WERI-Rb-1 (cell line): ENCODE measurements at regions not wholly inside any gene's neighbourhood (a gene's known extent, or its start where the extent isn't known, plus 50 kb on each side); places are given as distances from the start of the nearest gene placed in this dataset.

Source experiments
- DNase-seq: peaks from one replicate; pipeline ENCODE4 v3.0.0-alpha.2; 2020
- H3K27ac ChIP-seq: fragments of 250-450 bp; sonication (Bioruptor Pico); 2 replicates; pipeline ENCODE4 v1.5.1; 2020; ENCODE audit warnings: mild to moderate bottlenecking, moderate library complexity
- H3K27me3 ChIP-seq: fragments of 250-450 bp; sonication (Bioruptor Pico); 2 replicates; pipeline ENCODE4 v1.5.1; 2021; ENCODE audit warnings: mild to moderate bottlenecking, low read depth, moderate library complexity; ENCODE audit not compliant: insufficient read depth, severe bottlenecking
- H3K36me3 ChIP-seq: fragments of 250-450 bp; sonication (Bioruptor Pico); 2 replicates; pipeline ENCODE4 v1.5.1; 2020; ENCODE audit warnings: mild to moderate bottlenecking, moderate library complexity
- H3K4me3 ChIP-seq: 2 replicates; pipeline ENCODE4 v1.5.1; 2011; ENCODE audit warnings: low read depth, mild to moderate bottlenecking, control low read depth, low read length
- H3K9me3 ChIP-seq: fragments of 250-450 bp; sonication (Bioruptor Pico); 2 replicates; pipeline ENCODE4 v1.5.1; 2021; ENCODE audit warnings: mild to moderate bottlenecking, moderate library complexity; ENCODE audit not compliant: severe bottlenecking
- CTCF ChIP-seq: IDR thresholded peaks from 2 replicates; pipeline ENCODE4 v1.5.1; 2011; ENCODE audit warnings: low read depth, mild to moderate bottlenecking, control low read depth, inconsistent platforms, low read length

DNA sequence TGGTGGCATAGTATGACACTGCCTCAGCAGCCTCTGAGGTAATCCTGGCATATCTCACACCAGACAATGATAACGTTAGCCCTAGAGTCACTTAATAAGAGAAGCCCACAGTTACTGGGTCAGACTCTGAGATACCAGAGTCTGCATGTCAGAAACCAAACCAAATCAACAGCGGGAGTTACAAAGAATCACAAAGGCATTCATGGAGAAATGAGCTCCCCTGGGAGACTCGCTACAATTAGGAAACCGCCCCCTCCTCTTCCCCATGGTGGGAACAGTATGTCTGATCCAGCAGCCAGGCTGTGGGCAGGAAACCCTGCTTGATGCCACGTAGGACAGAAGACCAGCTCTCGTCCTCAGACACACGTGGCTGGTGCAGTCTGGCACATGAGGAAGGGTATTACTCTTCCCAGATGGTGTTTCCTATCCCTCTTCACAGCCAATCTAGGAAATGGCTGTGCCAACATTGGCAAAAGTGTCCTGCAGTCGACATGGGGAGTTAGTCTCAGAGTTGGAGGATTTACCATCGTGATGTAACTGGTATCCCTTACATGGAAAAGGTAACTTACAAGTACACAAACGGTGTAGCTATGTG lies 485.4 kb downstream of the ZNF608 start:
- Histone ChIP-seq H3K4me3 (no peak overlapping the region), H3K9me3 (no peaks in the 10 kb centered on the region), H3K27ac (no peak overlapping the region), H3K36me3 (no peaks in the 10 kb centered on the region), H3K27me3 (no peaks in the 10 kb centered on the region)
- no peak for DNase-seq
- no peak for TF ChIP-seq CTCF

- H3K36me3 ChIP-seq: no peaks in the 10 kb centered on the region
- no peak for TF ChIP-seq CTCF
- H3K27me3 ChIP-seq: no peaks in the 10 kb centered on the region
- no peak for DNase-seq
- no peak overlapping the region for H3K4me3 ChIP-seq
- no peak overlapping the region for H3K27ac ChIP-seq
- no peaks in the 10 kb centered on the region for H3K9me3 ChIP-seq
Measured at GRCh38 chr5:124259017-124259416, 487.4 kb downstream of the ZNF608 start.

GRCh38 chr5:124257048-124257447 lies 489.4 kb downstream of the ZNF608 start:
- no peak for DNase-seq

DNA sequence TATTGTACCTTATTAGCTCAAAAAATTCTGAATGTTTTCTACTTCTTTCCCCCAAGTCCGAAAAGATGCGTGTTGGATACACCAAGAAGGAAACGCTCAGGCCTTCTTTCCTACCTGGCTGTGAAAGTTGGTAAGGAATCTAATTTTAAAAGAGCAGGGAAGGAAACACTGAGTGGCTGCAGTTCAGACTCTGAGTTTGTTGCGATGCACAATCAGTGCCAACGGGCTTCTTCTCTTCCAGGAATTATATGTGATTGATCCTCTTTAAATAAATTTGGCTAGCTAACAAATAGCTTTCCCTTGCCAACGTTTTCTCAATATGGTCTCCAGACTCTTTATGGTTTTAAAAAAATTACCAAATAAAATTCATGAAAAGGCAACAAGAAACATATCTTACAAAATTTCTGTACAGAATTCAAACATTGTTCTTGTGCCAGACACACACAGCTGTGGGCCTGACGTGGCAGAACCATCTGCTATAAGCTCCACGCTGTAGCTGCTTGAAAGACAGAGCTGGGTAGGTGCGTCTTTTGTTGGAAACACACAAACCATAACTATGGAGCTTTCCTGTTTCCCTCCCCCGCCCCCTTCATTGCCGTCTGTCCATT lies 493.1 kb downstream of the ZNF608 start:
- no peak for DNase-seq
- no peaks in the 10 kb centered on the region for H3K9me3 ChIP-seq

More at GRCh38 chr5:124257048-124257447, 489.4 kb downstream of the ZNF608 start:
- H3K27ac ChIP-seq: no peak overlapping the region
- H3K27me3 ChIP-seq: no peaks in the 10 kb centered on the region
- no peak for TF ChIP-seq CTCF
- no peaks in the 10 kb centered on the region for H3K36me3 ChIP-seq
- H3K4me3 ChIP-seq: no peak overlapping the region
- no peaks in the 10 kb centered on the region for H3K9me3 ChIP-seq

DNA sequence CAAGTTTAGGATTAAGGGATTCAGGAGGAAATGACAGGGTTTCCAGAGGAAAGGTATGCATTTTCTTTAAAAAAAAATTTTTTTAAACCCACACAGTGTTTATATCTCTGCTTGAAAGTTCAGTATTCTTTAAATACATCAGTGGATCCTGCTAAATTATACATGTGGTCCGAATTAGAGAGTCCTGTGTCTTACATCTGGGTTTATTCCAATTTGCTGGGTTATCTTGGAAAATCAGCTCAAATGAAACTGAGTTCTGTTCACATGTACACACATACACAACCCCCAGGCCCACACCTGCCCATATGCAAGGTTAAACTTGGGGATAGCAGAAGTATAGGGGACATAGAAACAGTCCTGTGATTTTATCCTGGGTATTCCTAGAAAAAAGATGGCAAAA lies 493.7 kb downstream of the ZNF608 start:
- H3K27ac ChIP-seq: no peak overlapping the region
- DNase-seq: no peak
- no peak overlapping the region for H3K4me3 ChIP-seq
- no peak for TF ChIP-seq CTCF
- H3K36me3 ChIP-seq: no peaks in the 10 kb centered on the region
- H3K27me3 ChIP-seq: no peaks in the 10 kb centered on the region
- H3K9me3 ChIP-seq: no peaks in the 10 kb centered on the region

More for the DNA sequence above, 493.1 kb downstream of the ZNF608 start:
- H3K36me3 ChIP-seq: no peaks in the 10 kb centered on the region
- TF ChIP-seq CTCF: no peak
- H3K27ac ChIP-seq: no peak overlapping the region
- no peaks in the 10 kb centered on the region for H3K27me3 ChIP-seq
- H3K4me3 ChIP-seq: no peak overlapping the region

- H3K4me3 ChIP-seq: no peak overlapping the region
- H3K36me3 ChIP-seq: no peaks in the 10 kb centered on the region
- H3K27ac ChIP-seq: no peak overlapping the region
- DNase-seq: no peak
- H3K9me3 ChIP-seq: no peaks in the 10 kb centered on the region
- H3K27me3 ChIP-seq: no peaks in the 10 kb centered on the region
- no peak for TF ChIP-seq CTCF
Measured at GRCh38 chr5:124252191-124252638, 494.2 kb downstream of the ZNF608 start.
